Fibroblast of lung (primary cell): ENCODE measurements at regions not wholly inside any gene's neighbourhood (a gene's known extent, or its start where the extent isn't known, plus 50 kb on each side); places are given as distances from the start of the nearest gene placed in this dataset.
"Not testable (repeated sequence)": the region's sequence is repeated elsewhere in the genome, so short reads cannot be mapped to it uniquely, and the experiment has no call there.

Experiments
- DNase-seq, 2 donors: peaks; one replicate each; pipeline versions ENCODE4 v3.0.0 to v3.0.0-alpha.2; 2010; ENCODE audit warnings: low read depth in 2 of 2
- H2AFZ ChIP-seq: 2 replicates; pipeline ENCODE4 v1.5.1; 2012; ENCODE audit warnings: low read length, control low read depth, inconsistent platforms
- H3K27ac ChIP-seq: 2 replicates; pipeline ENCODE4 v1.5.1; 2011; ENCODE audit warnings: low read length, control low read depth; ENCODE audit not compliant: insufficient read depth
- H3K27me3 ChIP-seq: 2 replicates; pipeline ENCODE4 v1.5.1; 2011; ENCODE audit warnings: mild to moderate bottlenecking, low read length; ENCODE audit not compliant: control insufficient read depth, insufficient read depth
- H3K36me3 ChIP-seq: 2 replicates; pipeline ENCODE4 v1.5.1; 2011; ENCODE audit warnings: low read length; ENCODE audit not compliant: control insufficient read depth, insufficient read depth
- H3K4me1 ChIP-seq: 2 replicates; pipeline ENCODE4 v1.5.1; 2011; ENCODE audit warnings: low read length; ENCODE audit not compliant: control insufficient read depth, insufficient read depth; ENCODE audit errors: extremely low read depth
- H3K4me2 ChIP-seq: 2 replicates; pipeline ENCODE4 v1.5.1; 2011; ENCODE audit warnings: low read length, control low read depth; ENCODE audit not compliant: insufficient read depth; ENCODE audit errors: extremely low read depth
- H3K4me3 ChIP-seq, 4 experiments: fragments of 200-600 bp in 1 of 4; sonication (generic) in 1 of 4; replicated peaks in 1 of 4; 2 replicates each; pipeline ENCODE4 v1.5.1; 2011 to 2016; ENCODE audit warnings: low read length in 4 of 4, low read depth in 3 of 4, mild to moderate bottlenecking in 3 of 4, control low read depth in 2 of 4, inconsistent platforms in 1 of 4, mixed read lengths in 1 of 4; ENCODE audit not compliant: insufficient read depth in 1 of 4; ENCODE audit errors: control extremely low read depth in 1 of 4
- H3K79me2 ChIP-seq: 2 replicates; pipeline ENCODE4 v1.5.1; 2012; ENCODE audit warnings: mild to moderate bottlenecking, low read length, inconsistent platforms; ENCODE audit not compliant: control insufficient read depth, insufficient read depth
- H3K9ac ChIP-seq: 2 replicates; pipeline ENCODE4 v1.5.1; 2011; ENCODE audit warnings: mild to moderate bottlenecking, low read length, control low read depth; ENCODE audit not compliant: insufficient read depth
- H3K9me3 ChIP-seq: 2 replicates; pipeline ENCODE4 v1.5.1; 2012; ENCODE audit warnings: low read depth, low read length; ENCODE audit not compliant: control insufficient read depth, insufficient read depth
- H4K20me1 ChIP-seq: 2 replicates; pipeline ENCODE4 v1.5.1; 2011; ENCODE audit warnings: low read length; ENCODE audit not compliant: control insufficient read depth, insufficient read depth; ENCODE audit errors: extremely low read depth
- CTCF ChIP-seq, 2 donors: IDR thresholded peaks in 1 of 2; conservative IDR thresholded peaks in 1 of 2; 1 replicate in 1 of 2; 2 replicates in 1 of 2; pipeline ENCODE4 v1.5.1; 2011 to 2012; ENCODE audit warnings: low read length in 2 of 2, control low read depth in 1 of 2, inconsistent platforms in 1 of 2, low read depth in 1 of 2, mild to moderate bottlenecking in 1 of 2
- EZH2 ChIP-seq: IDR thresholded peaks from 2 replicates; pipeline ENCODE4 v1.5.1; 2012; ENCODE audit warnings: low read length, control low read depth, mild to moderate bottlenecking; ENCODE audit errors: missing control alignments

- DNase-seq: no peak
- Histone ChIP-seq H3K27ac (no peak overlapping the region), H3K4me2 (no peak overlapping the region), H3K9me3 (no peaks in the 10 kb centered on the region), H3K27me3 (no peaks in the 10 kb centered on the region), H3K9ac (no peak overlapping the region), H3K79me2 (no peaks in the 10 kb centered on the region), H3K36me3 (no peaks in the 10 kb centered on the region), H3K4me3 (no peak overlapping the region), H4K20me1 (no peaks in the 10 kb centered on the region), H2AFZ (no peak overlapping the region), H3K4me1 (no peaks in the 10 kb centered on the region)
- TF ChIP-seq EZH2 (no peak), CTCF (conservative IDR thresholded peaks at IDR 0.05 in 1 of 2, IDR thresholded peaks at IDR 0.05 in 1 of 2; ENCODE audit: low read depth in 1 of 2, low read length in 2 of 2) (no peak)
Observed at GRCh38 chr10:53052521-53053164, 280.1 kb upstream of the MBL2 start.

DNA sequence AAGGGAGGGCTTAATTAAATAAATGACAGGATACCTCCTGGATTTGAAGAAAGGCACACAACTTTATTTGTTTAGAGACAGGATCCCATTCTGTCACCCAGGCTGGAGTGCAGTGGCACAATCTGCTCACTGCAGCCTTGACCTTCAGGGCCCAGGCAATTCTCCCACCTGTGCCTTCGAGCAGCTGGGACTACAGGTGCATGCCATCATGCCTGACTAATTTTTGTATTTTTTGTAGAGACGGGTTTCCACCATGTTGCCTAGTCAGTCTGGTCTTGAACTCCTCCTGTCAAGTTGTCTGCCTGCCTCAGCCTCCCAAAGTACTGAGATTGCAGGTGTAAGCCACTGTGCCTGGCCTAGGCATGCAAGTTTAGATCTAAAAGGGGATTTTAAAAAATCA, 272.7 kb upstream of the MBL2 start:
- Histone ChIP-seq H3K27ac (no peak overlapping the region), H3K27me3 (no peaks in the 10 kb centered on the region)
- no peak for TF ChIP-seq EZH2
- no peak for TF ChIP-seq CTCF (conservative IDR thresholded peaks at IDR 0.05 in 1 of 2, IDR thresholded peaks at IDR 0.05 in 1 of 2; ENCODE audit: low read depth in 1 of 2, low read length in 2 of 2)

DNA sequence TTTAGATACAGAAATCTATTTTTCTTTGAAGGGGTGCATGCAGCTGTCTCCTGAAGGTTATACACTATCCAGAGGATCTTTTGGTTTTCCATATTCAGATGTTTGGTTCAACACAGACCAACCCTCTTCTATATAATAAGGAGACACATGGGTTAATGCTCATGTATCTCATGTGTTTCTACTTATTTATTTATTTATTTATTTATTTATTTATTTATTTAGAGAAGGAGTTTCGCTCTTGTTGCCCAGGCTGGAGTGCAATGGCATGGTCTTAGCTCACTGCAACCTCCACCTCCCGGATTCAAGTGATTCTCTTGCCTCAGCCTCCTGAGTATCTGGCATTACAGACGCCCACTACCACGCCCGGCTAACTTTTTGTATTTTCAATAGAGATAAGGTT, 263.2 kb upstream of the MBL2 start:
- H3K4me1 ChIP-seq, H3K36me3 ChIP-seq, H3K9me3 ChIP-seq, H4K20me1 ChIP-seq, H3K9ac ChIP-seq, H3K27me3 ChIP-seq, DNase-seq, H2AFZ ChIP-seq, H3K4me3 ChIP-seq, H3K4me2 ChIP-seq, H3K27ac ChIP-seq, H3K79me2 ChIP-seq: not testable (repeated sequence)

More for the DNA sequence above, 272.7 kb upstream of the MBL2 start:
- H3K4me2 ChIP-seq: no peak overlapping the region
- no peak for DNase-seq
- no peaks in the 10 kb centered on the region for H3K9me3 ChIP-seq
- H3K9ac ChIP-seq: no peak overlapping the region
- H3K79me2 ChIP-seq: no peaks in the 10 kb centered on the region
- no peak overlapping the region for H3K4me3 ChIP-seq
- H4K20me1 ChIP-seq: no peaks in the 10 kb centered on the region
- no peaks in the 10 kb centered on the region for H3K4me1 ChIP-seq
- H2AFZ ChIP-seq: no peak overlapping the region
- no peaks in the 10 kb centered on the region for H3K36me3 ChIP-seq
